A549 (cell line): ENCODE measurements at regions not wholly inside any gene's neighbourhood (a gene's known extent, or its start where the extent isn't known, plus 50 kb on each side); places are given as distances from the start of the nearest gene placed in this dataset.

ENCODE experiments used
- ATAC-seq, 2 experiments: fragments of 200-7000 bp in 1 of 2; fragments of >200 bp in 1 of 2; cut with Nextera tagmentation in 1 of 2; cut with Tn5 transposase in 1 of 2; 3 replicates each; pipeline versions ENCODE4 v1.8.0 to v1.9.1; 2018 to 2020; ENCODE audit warnings: mild to moderate bottlenecking in 1 of 2, moderate library complexity in 1 of 2
- CTCF ChIA-PET: fragments of 300-600 bp; sonication (Branson Sonifier 250); formaldehyde crosslinking; extraction: SDS; loops from one replicate; lab custom pipeline; 2021; ENCODE audit warnings: antibody characterized with exemption, inconsistent platforms; lab: Yijun Ruan, JAX
- POLR2A ChIA-PET: fragments of 350-600 bp; formaldehyde crosslinking; extraction: SDS; loops from one replicate; lab custom pipeline; 2021; ENCODE audit warnings: antibody characterized with exemption, inconsistent platforms; lab: Yijun Ruan, JAX
- DNase-seq, 2 experiments: peaks; one replicate each; pipeline versions ENCODE4 v3.0.0 to v3.0.0-alpha.2; 2011 to 2016; ENCODE audit warnings: low read depth in 1 of 2, low spot score in 1 of 2
- FAIRE-seq: peaks from 2 replicates; lab custom pipeline; 2011; peaks lifted over from hg19 to GRCh38; lab: Jason Lieb, UNC
- H3K27ac ChIP-seq, 2 experiments: fragments of >200 bp; sonication (Bioruptor Twin); formaldehyde crosslinking; 3 replicates each; pipeline ENCODE4 v1.5.1; 2016 to 2017
- H3K4me1 ChIP-seq: fragments of >200 bp; sonication (Bioruptor Twin); formaldehyde crosslinking; 3 replicates; pipeline ENCODE4 v1.6.1; 2016
- H3K4me2 ChIP-seq: fragments of >200 bp; sonication (Bioruptor Twin); formaldehyde crosslinking; 3 replicates; pipeline ENCODE4 v1.6.1; 2016
- H3K4me3 ChIP-seq: fragments of >200 bp; sonication (Bioruptor Twin); formaldehyde crosslinking; 3 replicates; pipeline ENCODE4 v1.5.1; 2016
- H3K9me3 ChIP-seq: fragments of >200 bp; sonication (Bioruptor Twin); formaldehyde crosslinking; 3 replicates; pipeline ENCODE4 v1.6.1; 2016
- CBX8 ChIP-seq: fragments of 200-600 bp; sonication (generic); IDR thresholded peaks from 2 replicates; pipeline ENCODE4 v1.6.1; 2016
- CHD4 ChIP-seq: fragments of 200-600 bp; sonication (generic); IDR thresholded peaks from 2 replicates; pipeline ENCODE4 v1.6.1; 2016; ENCODE audit warnings: antibody characterized with exemption, mild to moderate bottlenecking, borderline replicate concordance
- CTCF ChIP-seq: fragments of >200 bp; sonication (Bioruptor Twin); formaldehyde crosslinking; IDR thresholded peaks from 3 replicates; pipeline ENCODE4 v1.5.1; 2016
- EHF ChIP-seq: fragments of 250-450 bp; sonication (Bioruptor Pico); IDR thresholded peaks from 2 replicates; pipeline ENCODE4 v1.5.0; 2020; ENCODE audit warnings: mild to moderate bottlenecking
- EHMT2 ChIP-seq: fragments of 200-600 bp; sonication (generic); IDR thresholded peaks from 2 replicates; pipeline ENCODE4 v1.6.1; 2016; ENCODE audit warnings: antibody characterized with exemption, low read depth, mild to moderate bottlenecking, moderate library complexity
- FOXS1 ChIP-seq: fragments of 250-450 bp; sonication (Bioruptor Pico); IDR thresholded peaks from 2 replicates; pipeline ENCODE4 v1.5.0; 2020; ENCODE audit warnings: mild to moderate bottlenecking, moderate library complexity
- HOXB5 ChIP-seq: fragments of 250-450 bp; sonication (Bioruptor Pico); IDR thresholded peaks from 2 replicates; pipeline ENCODE4 v1.5.0; 2020; ENCODE audit warnings: mild to moderate bottlenecking, moderate library complexity
- KDM1A ChIP-seq: fragments of 200-600 bp; sonication (generic); IDR thresholded peaks from 2 replicates; pipeline ENCODE4 v1.6.1; 2016; ENCODE audit warnings: low read depth, mild to moderate bottlenecking
- MAFK ChIP-seq: fragments of 450-650 bp; IDR thresholded peaks from 2 replicates; pipeline ENCODE4 v1.6.1; 2014; ENCODE audit not compliant: partially characterized antibody
- MAZ ChIP-seq: fragments of 150-350 bp; IDR thresholded peaks from 2 replicates; pipeline ENCODE4 v1.6.1; 2014; ENCODE audit warnings: antibody characterized with exemption, low read depth, low read length, borderline replicate concordance
- MYC ChIP-seq: IDR thresholded peaks from 2 replicates; pipeline ENCODE4 v1.6.1; 2012; ENCODE audit warnings: mild to moderate bottlenecking, inconsistent platforms, low read length, improper control_type of control experiment, borderline replicate concordance
- NFE2L2 ChIP-seq: fragments of 150-350 bp; conservative IDR thresholded peaks from 2 replicates; pipeline ENCODE4 v1.6.1; 2014; ENCODE audit warnings: low read length
- SMC3 ChIP-seq: fragments of >200 bp; sonication (Bioruptor Twin); formaldehyde crosslinking; IDR thresholded peaks from 3 replicates; pipeline ENCODE4 v1.6.1; 2018; ENCODE audit warnings: inconsistent platforms
- TFCP2L1 ChIP-seq: fragments of 250-450 bp; sonication (Bioruptor Pico); IDR thresholded peaks from 2 replicates; pipeline ENCODE4 v1.5.0; 2021; ENCODE audit warnings: mild to moderate bottlenecking
- TP53 ChIP-seq: fragments of 250-450 bp; sonication (Bioruptor Pico); IDR thresholded peaks from 2 replicates; pipeline ENCODE4 v1.5.0; 2021; ENCODE audit warnings: mild to moderate bottlenecking, moderate library complexity
- ZNF302 ChIP-seq: fragments of 250-450 bp; sonication (Bioruptor Pico); IDR thresholded peaks from 2 replicates; pipeline ENCODE4 v1.9.0; 2021; ENCODE audit warnings: inconsistent platforms, mild to moderate bottlenecking, moderate library complexity
- ZSCAN20 ChIP-seq: fragments of 250-450 bp; sonication (Bioruptor Pico); IDR thresholded peaks from 2 replicates; pipeline ENCODE4 v1.8.0; 2022; ENCODE audit warnings: mild to moderate bottlenecking, moderate library complexity
- WGBS: methylation state at CpG from one replicate; pipeline ENCODE4 v1.1.6; 2017; ENCODE audit errors: missing lambda C conversion rate; 5-methylcytosine and 5-hydroxymethylcytosine counted together
- TF ChIP-seq, protein P1 (sequence below): IDR thresholded peaks from 2 replicates; pipeline ENCODE4 v1.6.1; 2012; ENCODE audit warnings: low read depth, borderline replicate concordance
- TF ChIP-seq, protein P2 (sequence below): fragments of 250-450 bp; sonication (Bioruptor Pico); IDR thresholded peaks from 2 replicates; pipeline ENCODE4 v1.5.0; 2020; ENCODE audit warnings: low read depth, mild to moderate bottlenecking, moderate library complexity

- WGBS, result 89% methylated on average over 6 of the region's 7 CpGs
- ATAC-seq (no peak), FAIRE-seq (no peak)
- H3K4me1 ChIP-seq, result no peaks in the 10 kb centered on the region
- no peak overlapping the region for H3K27ac ChIP-seq
- POLR2A ChIA-PET, result no interaction called here
- TF ChIP-seq FOXS1 (CRISPR knock-in tag) (no peak), ZSCAN20 (CRISPR knock-in tag) (no peak), KDM1A (no peak), CBX8 (no peak), NFE2L2 (no peak), MAZ (no peak), ZNF302 (no peak), MAFK (no peak)
- TF ChIP-seq, protein P1, sequence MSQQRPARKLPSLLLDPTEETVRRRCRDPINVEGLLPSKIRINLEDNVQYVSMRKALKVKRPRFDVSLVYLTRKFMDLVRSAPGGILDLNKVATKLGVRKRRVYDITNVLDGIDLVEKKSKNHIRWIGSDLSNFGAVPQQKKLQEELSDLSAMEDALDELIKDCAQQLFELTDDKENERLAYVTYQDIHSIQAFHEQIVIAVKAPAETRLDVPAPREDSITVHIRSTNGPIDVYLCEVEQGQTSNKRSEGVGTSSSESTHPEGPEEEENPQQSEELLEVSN, result no peak
- TF ChIP-seq, all 56 proteins: peak for 0
- Histone ChIP-seq H3K4me3 (no peak overlapping the region), H3K4me2 (no peak overlapping the region), H3K9me3 (no peaks in the 10 kb centered on the region)
- CTCF ChIA-PET, result no interaction called here
- DNase-seq, result no peak
Measured at GRCh38 chr22:27443306-27443705, 358.2 kb downstream of the MN1 start.

DNA sequence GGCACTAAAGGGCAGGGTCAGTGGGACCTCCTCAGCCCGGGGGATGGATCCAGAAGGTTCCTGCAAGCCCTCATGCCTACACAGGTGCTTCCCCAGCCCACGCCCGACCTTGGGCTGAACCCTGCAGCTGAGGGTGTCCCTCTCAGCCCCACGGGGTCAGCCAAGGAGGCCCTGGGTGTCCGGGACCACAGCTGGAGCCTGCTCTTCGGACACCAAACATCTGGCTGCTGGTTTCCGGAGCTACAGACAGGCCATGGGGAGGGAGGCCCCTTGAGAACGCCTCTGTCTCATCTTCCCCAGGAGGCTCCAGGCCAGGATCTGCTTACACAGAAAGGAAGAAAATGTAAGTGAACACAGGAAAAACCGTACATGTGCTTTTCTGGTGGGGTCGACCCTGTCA, 355.7 kb downstream of the MN1 start:
- DNase-seq (no peak), FAIRE-seq (no peak), ATAC-seq (no peak)
- Histone ChIP-seq H3K4me1 (no peaks in the 10 kb centered on the region), H3K9me3 (no peaks in the 10 kb centered on the region), H3K4me2 (no peak overlapping the region), H3K27ac (no peak overlapping the region), H3K4me3 (no peak overlapping the region)
- ChIA-PET POLR2A (no interaction called here), CTCF (no interaction called here)
- 77% methylated on average over 7 of the region's 10 CpGs for WGBS
- TF ChIP-seq CBX8 (no peak), EHF (CRISPR knock-in tag) (no peak), CHD4 (no peak), EHMT2 (no peak), MYC (no peak), HOXB5 (CRISPR knock-in tag) (no peak), TP53 (CRISPR knock-in tag) (no peak), MAFK (no peak)
- TF ChIP-seq, protein P2, sequence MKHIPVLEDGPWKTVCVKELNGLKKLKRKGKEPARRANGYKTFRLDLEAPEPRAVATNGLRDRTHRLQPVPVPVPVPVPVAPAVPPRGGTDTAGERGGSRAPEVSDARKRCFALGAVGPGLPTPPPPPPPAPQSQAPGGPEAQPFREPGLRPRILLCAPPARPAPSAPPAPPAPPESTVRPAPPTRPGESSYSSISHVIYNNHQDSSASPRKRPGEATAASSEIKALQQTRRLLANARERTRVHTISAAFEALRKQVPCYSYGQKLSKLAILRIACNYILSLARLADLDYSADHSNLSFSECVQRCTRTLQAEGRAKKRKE, result no peak

DNA sequence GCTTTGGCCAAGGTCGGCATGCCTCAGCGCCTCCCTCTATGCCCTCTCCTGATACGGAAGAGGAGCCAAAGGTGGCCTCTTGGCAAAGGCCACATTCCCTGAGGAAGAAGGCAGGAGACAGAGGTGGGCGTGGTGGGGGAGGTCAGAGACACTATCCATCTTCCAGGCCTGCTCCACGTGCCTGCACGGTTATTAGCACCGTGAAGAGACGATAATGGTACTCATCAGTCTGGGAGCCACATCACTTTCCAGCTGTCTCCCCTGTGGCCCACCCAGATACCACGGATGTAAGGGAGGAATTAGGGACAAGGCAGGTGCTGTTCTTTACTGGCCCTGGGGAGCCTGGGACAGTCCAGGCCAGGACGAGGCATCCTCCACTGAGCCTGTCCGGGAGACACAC, 354.3 kb downstream of the MN1 start:
- no peak overlapping the region for H3K27ac ChIP-seq
- no peak overlapping the region for H3K4me2 ChIP-seq
- no peaks in the 10 kb centered on the region for H3K9me3 ChIP-seq
- H3K4me3 ChIP-seq, result no peak overlapping the region
- ATAC-seq (no peak), FAIRE-seq (no peak), DNase-seq (no peak)
- TF ChIP-seq FOXS1 (CRISPR knock-in tag), result no peak
- TF ChIP-seq TFCP2L1 (CRISPR knock-in tag), result no peak
- TF ChIP-seq, protein P1, result no peak
- TF ChIP-seq CTCF, result no peak
- TF ChIP-seq MAFK, result no peak
- no peak for TF ChIP-seq SMC3
- POLR2A ChIA-PET, result no interaction called here
- 81% methylated on average over 7 of the region's 11 CpGs for WGBS
- CTCF ChIA-PET, result interaction anchor here (1.5 kb wide), 1 partner anchor 9 kb away, joined by 3 read pairs; no protein-coding TSS in a partner anchor
- no peaks in the 10 kb centered on the region for H3K4me1 ChIP-seq
